Neural cell (in vitro differentiated cells): ENCODE measurements at regions not wholly inside any gene's neighbourhood (a gene's known extent, or its start where the extent isn't known, plus 50 kb on each side); places are given as distances from the start of the nearest gene placed in this dataset.
"Not testable (repeated sequence)": the region's sequence is repeated elsewhere in the genome, so short reads cannot be mapped to it uniquely, and the experiment has no call there.

Experiments
- H2AFZ ChIP-seq: fragments of 200-600, 300-800 bp; sonication (generic), shearing (Covaris generic); 2 replicates; pipeline ENCODE4 v1.6.0; 2014; ENCODE audit warnings: low read depth, mild to moderate bottlenecking, antibody characterized with exemption, low read length, moderate library complexity
- H3F3A ChIP-seq: fragments of 200-600 bp; shearing (Covaris generic); 2 replicates; pipeline ENCODE4 v1.6.1; 2016; ENCODE audit warnings: mild to moderate bottlenecking, moderate library complexity, mixed read lengths, antibody characterized with exemption, low read length; ENCODE audit not compliant: insufficient read depth, poor library complexity, severe bottlenecking
- H3K27ac ChIP-seq: fragments of 200-600, 300-800 bp; sonication (generic), shearing (Covaris generic); 2 replicates; pipeline ENCODE4 v1.5.1; 2014; ENCODE audit warnings: mild to moderate bottlenecking, low read length, moderate library complexity
- H3K27me3 ChIP-seq: fragments of 300-800, 200-600 bp; sonication (generic), shearing (Covaris generic); 2 replicates; pipeline ENCODE4 v1.6.0; 2014; ENCODE audit warnings: mild to moderate bottlenecking, low read depth, low read length, moderate library complexity; ENCODE audit not compliant: insufficient read depth
- H3K36me3 ChIP-seq: fragments of 300-800, 200-600 bp; sonication (generic), shearing (Covaris generic); 2 replicates; pipeline ENCODE4 v1.5.1; 2014; ENCODE audit warnings: mild to moderate bottlenecking, antibody characterized with exemption, low read length, moderate library complexity; ENCODE audit not compliant: insufficient read depth
- H3K4me2 ChIP-seq: fragments of 300-800, 200-600 bp; sonication (generic), shearing (Covaris generic); 2 replicates; pipeline ENCODE4 v1.6.0; 2014; ENCODE audit warnings: mild to moderate bottlenecking, low read length
- H3K4me3 ChIP-seq: fragments of 300-800, 200-600 bp; sonication (generic), shearing (Covaris generic); 2 replicates; pipeline ENCODE4 v1.5.1; 2014; ENCODE audit warnings: mild to moderate bottlenecking, low read length, moderate library complexity
- H3K79me2 ChIP-seq: fragments of 200-600 bp; shearing (Covaris generic); replicated peaks from 2 replicates; pipeline ENCODE4 v1.6.0; 2014; ENCODE audit warnings: mild to moderate bottlenecking, low read length, moderate library complexity; ENCODE audit not compliant: insufficient read depth
- H3K9ac ChIP-seq: fragments of 300-800, 200-600 bp; sonication (generic), shearing (Covaris generic); 2 replicates; pipeline ENCODE4 v1.6.1; 2016; ENCODE audit warnings: mild to moderate bottlenecking, low read length, mixed read lengths
- H3K9me2 ChIP-seq: fragments of 200-600 bp; shearing (Covaris generic); 2 replicates; pipeline ENCODE4 v1.6.1; 2016; ENCODE audit warnings: mild to moderate bottlenecking, low read length, mixed read lengths; ENCODE audit not compliant: insufficient read depth
- H3K9me3 ChIP-seq: fragments of 200-600, 300-800 bp; sonication (generic), shearing (Covaris generic); 2 replicates; pipeline ENCODE4 v1.6.1; 2016; ENCODE audit warnings: mild to moderate bottlenecking, mixed run types, low read length, moderate library complexity, mixed read lengths
- H4K20me1 ChIP-seq: fragments of 200-600 bp; shearing (Covaris generic); 2 replicates; pipeline ENCODE4 v1.6.1; 2016; ENCODE audit warnings: mild to moderate bottlenecking, mixed run types; ENCODE audit not compliant: insufficient read depth
- MXI1 ChIP-seq: fragments of 450-650 bp; conservative IDR thresholded peaks from 2 replicates; pipeline ENCODE4 v1.6.1; 2014; ENCODE audit warnings: antibody characterized with exemption, mild to moderate bottlenecking; ENCODE audit not compliant: poor library complexity, severe bottlenecking
- RAD21 ChIP-seq: fragments of 450-650 bp; conservative IDR thresholded peaks from 2 replicates; pipeline ENCODE4 v1.6.1; 2014; ENCODE audit warnings: antibody characterized with exemption, mild to moderate bottlenecking, moderate library complexity
- SMC3 ChIP-seq: fragments of 450-650 bp; conservative IDR thresholded peaks from 2 replicates; pipeline ENCODE4 v1.6.1; 2014; ENCODE audit warnings: antibody characterized with exemption, mild to moderate bottlenecking, moderate library complexity; ENCODE audit not compliant: poor library complexity
- TF ChIP-seq, protein P1 (sequence below): fragments of 450-650 bp; IDR thresholded peaks from 2 replicates; pipeline ENCODE4 v1.5.1; 2014; ENCODE audit warnings: antibody characterized with exemption, mild to moderate bottlenecking, moderate library complexity; ENCODE audit not compliant: poor library complexity, severe bottlenecking
- TF ChIP-seq, protein P2 (sequence below): IDR thresholded peaks from 2 replicates; pipeline ENCODE4 v1.6.1; 2012; ENCODE audit warnings: borderline replicate concordance

DNA sequence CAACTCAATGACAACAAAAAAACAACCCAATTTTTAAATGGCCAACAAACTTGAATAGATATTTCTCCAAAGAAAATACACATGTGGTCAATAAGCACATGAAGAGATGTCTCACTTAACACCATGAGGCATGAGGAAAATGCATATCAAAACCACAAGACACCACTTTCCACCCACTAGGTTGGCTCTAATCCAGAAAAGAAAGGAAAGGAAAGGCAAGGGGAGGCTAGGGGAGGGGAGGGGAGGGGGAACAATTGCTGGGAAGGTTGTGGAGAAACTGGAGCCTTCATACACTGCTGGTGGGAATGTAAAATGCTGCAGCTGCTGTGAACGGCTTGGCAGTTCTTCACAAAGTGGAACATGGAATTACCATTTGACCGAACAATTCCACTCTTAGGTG lies 854.3 kb downstream of the UQCRFS1 start:
- no peaks in the 10 kb centered on the region for H3K27me3 ChIP-seq
- no peak overlapping the region for H3K4me2 ChIP-seq
- H3F3A ChIP-seq, result no peaks in the 10 kb centered on the region

DNA sequence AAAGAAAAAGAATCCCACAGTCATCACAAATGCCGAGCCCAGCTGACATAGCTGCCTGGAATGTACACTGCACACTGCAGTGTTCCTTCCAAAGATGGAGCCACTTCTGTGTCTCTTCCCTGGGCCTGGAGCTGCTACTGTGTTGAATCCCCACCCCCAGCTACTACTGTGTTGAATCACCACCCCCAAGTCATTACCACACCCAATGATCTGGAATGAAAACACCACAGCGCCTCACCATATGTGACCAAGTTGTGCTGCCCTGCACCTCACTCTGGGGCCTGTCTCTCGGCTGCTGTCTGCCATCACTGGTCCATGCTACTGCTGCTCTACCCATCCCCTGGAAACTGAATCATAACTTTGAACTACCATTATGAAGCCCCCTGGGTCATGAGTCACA lies 861.2 kb downstream of the UQCRFS1 start:
- Histone ChIP-seq H3K36me3 (no peaks in the 10 kb centered on the region), H3F3A (no peaks in the 10 kb centered on the region), H3K9me2 (no peaks in the 10 kb centered on the region), H3K27me3 (no peaks in the 10 kb centered on the region), H3K4me3 (no peak overlapping the region), H3K4me2 (no peak overlapping the region), H3K79me2 (no peaks in the 10 kb centered on the region), H3K9ac (no peak overlapping the region), H2AFZ (no peak overlapping the region), H3K9me3 (no peaks in the 10 kb centered on the region), H3K27ac (no peak overlapping the region), H4K20me1 (no peaks in the 10 kb centered on the region)
- no peak for TF ChIP-seq RAD21
- TF ChIP-seq, protein P1, sequence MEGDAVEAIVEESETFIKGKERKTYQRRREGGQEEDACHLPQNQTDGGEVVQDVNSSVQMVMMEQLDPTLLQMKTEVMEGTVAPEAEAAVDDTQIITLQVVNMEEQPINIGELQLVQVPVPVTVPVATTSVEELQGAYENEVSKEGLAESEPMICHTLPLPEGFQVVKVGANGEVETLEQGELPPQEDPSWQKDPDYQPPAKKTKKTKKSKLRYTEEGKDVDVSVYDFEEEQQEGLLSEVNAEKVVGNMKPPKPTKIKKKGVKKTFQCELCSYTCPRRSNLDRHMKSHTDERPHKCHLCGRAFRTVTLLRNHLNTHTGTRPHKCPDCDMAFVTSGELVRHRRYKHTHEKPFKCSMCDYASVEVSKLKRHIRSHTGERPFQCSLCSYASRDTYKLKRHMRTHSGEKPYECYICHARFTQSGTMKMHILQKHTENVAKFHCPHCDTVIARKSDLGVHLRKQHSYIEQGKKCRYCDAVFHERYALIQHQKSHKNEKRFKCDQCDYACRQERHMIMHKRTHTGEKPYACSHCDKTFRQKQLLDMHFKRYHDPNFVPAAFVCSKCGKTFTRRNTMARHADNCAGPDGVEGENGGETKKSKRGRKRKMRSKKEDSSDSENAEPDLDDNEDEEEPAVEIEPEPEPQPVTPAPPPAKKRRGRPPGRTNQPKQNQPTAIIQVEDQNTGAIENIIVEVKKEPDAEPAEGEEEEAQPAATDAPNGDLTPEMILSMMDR, result no peak
- TF ChIP-seq, protein P2, sequence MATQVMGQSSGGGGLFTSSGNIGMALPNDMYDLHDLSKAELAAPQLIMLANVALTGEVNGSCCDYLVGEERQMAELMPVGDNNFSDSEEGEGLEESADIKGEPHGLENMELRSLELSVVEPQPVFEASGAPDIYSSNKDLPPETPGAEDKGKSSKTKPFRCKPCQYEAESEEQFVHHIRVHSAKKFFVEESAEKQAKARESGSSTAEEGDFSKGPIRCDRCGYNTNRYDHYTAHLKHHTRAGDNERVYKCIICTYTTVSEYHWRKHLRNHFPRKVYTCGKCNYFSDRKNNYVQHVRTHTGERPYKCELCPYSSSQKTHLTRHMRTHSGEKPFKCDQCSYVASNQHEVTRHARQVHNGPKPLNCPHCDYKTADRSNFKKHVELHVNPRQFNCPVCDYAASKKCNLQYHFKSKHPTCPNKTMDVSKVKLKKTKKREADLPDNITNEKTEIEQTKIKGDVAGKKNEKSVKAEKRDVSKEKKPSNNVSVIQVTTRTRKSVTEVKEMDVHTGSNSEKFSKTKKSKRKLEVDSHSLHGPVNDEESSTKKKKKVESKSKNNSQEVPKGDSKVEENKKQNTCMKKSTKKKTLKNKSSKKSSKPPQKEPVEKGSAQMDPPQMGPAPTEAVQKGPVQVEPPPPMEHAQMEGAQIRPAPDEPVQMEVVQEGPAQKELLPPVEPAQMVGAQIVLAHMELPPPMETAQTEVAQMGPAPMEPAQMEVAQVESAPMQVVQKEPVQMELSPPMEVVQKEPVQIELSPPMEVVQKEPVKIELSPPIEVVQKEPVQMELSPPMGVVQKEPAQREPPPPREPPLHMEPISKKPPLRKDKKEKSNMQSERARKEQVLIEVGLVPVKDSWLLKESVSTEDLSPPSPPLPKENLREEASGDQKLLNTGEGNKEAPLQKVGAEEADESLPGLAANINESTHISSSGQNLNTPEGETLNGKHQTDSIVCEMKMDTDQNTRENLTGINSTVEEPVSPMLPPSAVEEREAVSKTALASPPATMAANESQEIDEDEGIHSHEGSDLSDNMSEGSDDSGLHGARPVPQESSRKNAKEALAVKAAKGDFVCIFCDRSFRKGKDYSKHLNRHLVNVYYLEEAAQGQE, result no peak

More for the DNA sequence above, 854.3 kb downstream of the UQCRFS1 start:
- H2AFZ ChIP-seq, result no peak overlapping the region
- no peak overlapping the region for H3K9ac ChIP-seq
- no peaks in the 10 kb centered on the region for H3K9me2 ChIP-seq
- H3K27ac ChIP-seq, result no peak overlapping the region
- TF ChIP-seq SMC3 (no peak), MXI1 (no peak)
- TF ChIP-seq, protein P1, result no peak
- H3K9me3 ChIP-seq, result no peaks in the 10 kb centered on the region
- H3K36me3 ChIP-seq, result no peaks in the 10 kb centered on the region
- no peaks in the 10 kb centered on the region for H4K20me1 ChIP-seq
- H3K4me3 ChIP-seq, result no peak overlapping the region
- no peaks in the 10 kb centered on the region for H3K79me2 ChIP-seq

DNA sequence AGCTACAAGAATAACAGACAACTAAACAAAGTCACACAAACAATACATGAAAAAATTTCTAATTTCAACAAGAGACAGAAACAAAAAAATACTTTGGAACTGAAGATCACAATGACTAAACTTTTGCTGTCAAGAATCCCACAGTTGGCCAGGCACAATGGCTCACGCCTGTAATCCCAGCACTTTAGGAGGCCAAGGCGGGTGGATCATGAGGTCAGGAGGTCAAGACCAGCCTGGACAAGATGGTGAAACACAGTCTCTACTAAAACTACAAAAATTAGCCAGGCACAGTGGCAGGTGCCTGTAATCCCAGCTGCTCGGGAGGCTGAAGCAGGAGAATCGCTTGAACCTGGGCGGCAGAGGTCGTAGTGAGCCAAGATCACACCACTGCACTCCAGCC lies 861.6 kb downstream of the UQCRFS1 start:
- not testable (repeated sequence) for H3K79me2 ChIP-seq, H3K9me2 ChIP-seq, H3K4me2 ChIP-seq, H3K9ac ChIP-seq, H3K27me3 ChIP-seq, H3F3A ChIP-seq, H3K27ac ChIP-seq, H3K9me3 ChIP-seq, H2AFZ ChIP-seq, H3K36me3 ChIP-seq, H3K4me3 ChIP-seq, H4K20me1 ChIP-seq
